NOMO-1 (cell line): ENCODE measurements at regions not wholly inside any gene's neighbourhood (a gene's known extent, or its start where the extent isn't known, plus 50 kb on each side); places are given as distances from the start of the nearest gene placed in this dataset.
"Not testable (repeated sequence)": the region's sequence is repeated elsewhere in the genome, so short reads cannot be mapped to it uniquely, and the experiment has no call there.

ENCODE experiments used
- DNase-seq, 2 experiments: peaks; one replicate each; lab custom pipeline; 2025; ENCODE audit not compliant: unreplicated experiment in 2 of 2; lab: John Stamatoyannopoulos, UW

DNA sequence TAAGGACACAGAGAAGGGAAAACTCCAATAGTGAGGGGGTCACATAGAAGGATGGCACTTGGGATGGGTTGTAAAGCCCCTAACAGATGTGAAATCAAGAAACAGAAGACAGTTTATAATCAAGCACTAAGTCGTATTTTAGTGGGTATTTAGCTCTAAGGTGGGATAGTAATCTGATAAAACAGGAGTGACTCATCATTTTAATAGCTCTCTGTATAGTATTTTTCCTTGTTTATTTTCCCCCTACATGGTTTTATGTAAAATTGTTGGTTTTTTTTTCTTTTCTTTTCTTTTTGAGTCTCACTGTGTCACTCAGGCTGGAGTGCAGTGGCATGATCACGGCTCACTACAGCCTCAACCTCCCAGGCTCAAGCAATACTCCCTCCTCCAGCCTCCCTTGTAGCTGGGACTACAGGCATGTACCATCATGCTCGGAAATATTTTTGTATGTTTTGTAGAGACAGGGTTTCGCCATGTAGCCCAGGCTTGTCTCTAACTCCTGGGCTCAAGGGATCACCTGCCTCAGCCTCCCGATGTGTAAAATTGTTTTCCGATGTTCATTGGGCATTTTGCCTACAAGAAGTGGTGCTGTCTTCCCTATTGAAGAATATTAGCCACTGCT is 142.6 kb upstream of the SERPINE2 start:
- no peak for DNase-seq

DNA sequence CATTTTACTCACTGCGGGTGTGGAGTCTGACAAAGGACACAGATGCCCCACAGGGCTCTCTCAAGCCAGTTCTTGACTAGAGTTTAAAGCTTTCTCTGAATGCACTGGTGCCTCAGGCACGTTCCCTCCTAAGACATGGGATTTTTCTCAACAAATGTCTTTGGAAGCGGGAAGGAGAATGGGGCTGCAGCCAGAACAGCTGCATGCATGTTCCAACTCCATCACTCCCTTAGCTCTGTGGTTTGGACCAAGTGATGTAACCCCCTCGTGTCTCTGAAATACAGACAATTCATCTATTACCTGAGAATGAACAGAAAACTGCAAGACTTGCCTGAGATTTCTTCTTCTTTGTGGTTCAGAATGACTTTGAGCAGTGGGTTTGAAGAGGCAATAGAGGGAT is 141.7 kb upstream of the SERPINE2 start:
- no peak for DNase-seq

- DNase-seq = no peak
These were observed 139.0 kb upstream of the SERPINE2 start for GRCh38 chr2:224178056-224178455.

DNA sequence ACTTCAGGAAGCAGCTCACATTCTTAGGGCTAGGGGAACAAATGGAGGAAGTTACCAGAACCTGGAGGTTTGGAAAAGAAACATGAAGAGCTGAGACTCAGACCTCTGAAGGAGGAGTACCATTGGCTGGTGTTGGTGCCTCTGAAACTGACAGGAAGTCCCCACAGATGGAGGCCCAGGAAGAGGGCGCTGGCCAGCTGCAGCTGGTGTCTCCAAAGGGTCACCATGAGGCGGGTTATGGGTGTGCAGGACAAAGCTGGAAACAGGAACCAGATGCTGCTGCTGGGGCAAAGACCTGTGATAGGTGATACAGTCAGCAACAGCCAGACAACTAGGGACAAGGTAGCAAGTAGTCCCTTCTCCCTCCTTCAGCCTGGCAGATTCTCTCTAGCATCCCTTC is 136.5 kb upstream of the SERPINE2 start:
- peak in 1 of 2 experiments; percentile 1 for DNase-seq

- no peak for DNase-seq
These were observed 135.9 kb upstream of the SERPINE2 start for GRCh38 chr2:224174990-224175389.

DNA sequence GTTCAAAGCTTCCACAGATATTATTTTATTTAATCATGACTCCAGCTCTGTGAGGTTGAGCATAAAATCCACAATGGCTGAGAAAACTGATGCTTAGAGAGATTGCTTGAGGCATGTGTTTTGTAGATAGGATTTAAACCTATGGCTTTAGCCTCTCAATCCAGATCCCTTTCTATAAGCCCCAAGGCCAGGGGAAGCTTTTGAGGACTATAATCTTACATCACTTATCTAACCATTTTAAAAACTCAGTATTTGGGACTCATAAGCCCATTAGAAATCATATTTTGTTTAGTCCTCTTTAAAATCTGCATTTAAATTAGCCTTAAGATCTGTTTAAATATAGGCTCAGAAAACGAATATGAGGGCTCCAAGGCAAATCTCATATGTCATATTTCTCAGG is 135.4 kb upstream of the SERPINE2 start:
- DNase-seq = no peak

DNA sequence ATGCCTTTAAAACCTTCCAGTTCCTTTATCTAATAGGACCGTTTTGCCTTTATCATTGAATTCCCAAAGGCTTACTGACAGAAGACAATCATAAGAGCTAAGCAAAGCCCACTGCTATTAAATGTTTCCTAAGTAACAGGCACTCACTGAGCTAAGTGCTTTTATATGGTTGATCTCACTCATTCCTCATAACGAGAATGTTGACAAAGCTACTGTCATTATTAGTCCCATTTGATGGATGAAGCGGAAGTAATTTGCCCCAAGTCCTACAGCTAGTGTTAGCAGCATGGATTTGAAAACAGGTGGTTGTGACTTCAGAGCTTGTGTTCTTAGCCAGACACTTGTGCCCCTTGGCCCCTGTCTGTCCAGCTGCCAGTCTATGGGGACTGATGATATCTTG is 134.8 kb upstream of the SERPINE2 start:
- DNase-seq = no peak

- DNase-seq = peak; percentile 12 to 32
These were observed 134.1 kb upstream of the SERPINE2 start for GRCh38 chr2:224173210-224173609.

- DNase-seq = no peak
These were observed 132.1 kb upstream of the SERPINE2 start for GRCh38 chr2:224171226-224171625.

GRCh38 chr2:224169847-224170246 is 130.8 kb upstream of the SERPINE2 start:
- DNase-seq = no peak

DNA sequence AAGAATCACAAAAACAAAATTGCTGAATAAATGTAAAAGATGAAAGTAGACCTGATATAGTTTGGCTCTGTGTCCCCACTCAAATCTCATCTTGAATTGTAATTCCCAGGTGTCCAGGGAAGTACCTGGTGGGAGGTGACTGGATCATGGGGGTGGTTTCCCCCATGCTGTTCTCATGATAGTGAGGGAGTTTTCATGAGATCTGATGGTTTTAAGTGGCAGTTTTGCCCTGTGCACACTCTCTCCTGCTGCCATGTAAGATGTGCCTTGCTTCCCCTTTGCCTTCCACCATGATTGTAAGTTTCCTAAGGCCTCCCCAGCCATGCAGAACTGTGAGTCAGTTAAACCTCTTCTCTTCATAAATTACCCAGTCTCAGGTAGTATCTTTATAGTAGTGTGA is 128.7 kb upstream of the SERPINE2 start:
- not testable (repeated sequence) for DNase-seq

DNA sequence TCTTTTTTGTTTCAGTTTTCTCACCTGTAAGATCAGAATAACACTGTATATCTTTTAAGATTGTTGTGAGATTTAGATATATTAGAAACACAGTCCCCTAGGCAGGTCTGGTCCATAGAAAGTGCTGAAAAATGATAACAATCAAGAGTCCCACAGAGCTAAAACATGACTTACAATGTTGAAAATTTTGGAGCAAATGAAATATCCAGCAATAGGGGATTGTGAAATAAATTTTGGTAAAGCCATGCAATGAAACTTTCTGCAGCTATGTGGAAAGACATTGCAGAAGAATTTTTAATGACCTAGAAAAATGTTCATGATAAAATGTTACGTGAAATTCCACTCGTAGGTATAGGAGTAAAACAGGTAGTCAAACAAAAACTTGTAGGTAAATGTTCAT is 127.6 kb upstream of the SERPINE2 start:
- no peak for DNase-seq

GRCh38 chr2:224165901-224166319 is 126.8 kb upstream of the SERPINE2 start:
- no peak for DNase-seq

DNA sequence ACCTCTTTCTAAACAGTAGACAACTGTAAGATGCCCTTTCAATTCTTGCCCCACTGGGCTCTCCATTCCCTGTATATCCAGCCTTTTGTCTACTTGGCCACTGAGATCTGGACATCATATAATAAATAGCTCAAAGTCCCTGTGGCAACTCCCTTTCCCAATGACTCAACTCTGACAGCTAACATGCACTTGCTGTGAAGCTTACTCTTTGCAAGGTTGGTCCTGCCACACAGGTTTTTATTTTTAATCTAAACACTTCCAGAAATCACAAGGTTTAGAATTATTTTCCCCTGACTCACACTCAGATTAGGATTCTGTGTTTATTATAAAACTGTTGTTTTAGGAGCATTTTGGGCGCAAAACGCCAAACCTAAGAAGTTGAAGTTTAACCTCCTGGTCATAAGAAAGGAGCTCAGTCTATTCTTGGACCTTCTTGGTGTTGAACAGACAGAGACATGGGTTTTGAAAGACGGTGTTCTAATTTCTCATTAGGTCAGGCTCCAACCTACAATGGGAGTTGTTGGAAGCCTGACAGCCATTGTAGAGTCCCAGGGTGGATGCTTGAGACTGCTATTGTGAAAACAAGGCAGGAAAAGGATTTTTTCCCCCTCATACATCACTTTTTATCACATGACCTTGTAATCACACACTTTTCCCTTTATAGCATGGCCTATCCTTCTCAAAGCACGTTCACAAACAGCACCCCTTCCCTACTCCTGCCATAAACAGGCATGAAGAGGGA is 124.7 kb upstream of the SERPINE2 start:
- DNase-seq = no peak

- DNase-seq = no peak
These were observed 123.0 kb upstream of the SERPINE2 start for GRCh38 chr2:224162122-224162521.

- no peak for DNase-seq
These were observed 122.6 kb upstream of the SERPINE2 start for GRCh38 chr2:224161712-224162111.

DNA sequence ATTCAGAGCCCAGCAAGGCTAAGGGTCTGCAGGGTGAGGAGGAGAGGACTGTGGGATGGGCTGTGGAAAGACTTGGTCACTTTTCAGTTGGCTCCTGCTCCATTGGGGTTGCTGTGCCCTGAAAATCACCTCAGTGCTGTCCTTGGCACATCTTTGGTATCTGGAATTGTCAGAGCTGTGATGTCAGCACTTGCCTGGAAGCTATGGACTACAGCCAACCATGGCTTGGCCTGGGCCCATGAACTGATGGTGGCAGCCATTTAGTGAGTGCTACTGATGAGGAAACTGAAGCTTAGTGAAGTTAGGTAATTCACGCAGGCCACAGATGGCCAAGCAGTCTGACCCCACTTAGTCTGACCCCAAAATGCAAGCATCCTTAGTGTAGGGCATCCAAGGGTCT is 121.8 kb upstream of the SERPINE2 start:
- DNase-seq = no peak

DNA sequence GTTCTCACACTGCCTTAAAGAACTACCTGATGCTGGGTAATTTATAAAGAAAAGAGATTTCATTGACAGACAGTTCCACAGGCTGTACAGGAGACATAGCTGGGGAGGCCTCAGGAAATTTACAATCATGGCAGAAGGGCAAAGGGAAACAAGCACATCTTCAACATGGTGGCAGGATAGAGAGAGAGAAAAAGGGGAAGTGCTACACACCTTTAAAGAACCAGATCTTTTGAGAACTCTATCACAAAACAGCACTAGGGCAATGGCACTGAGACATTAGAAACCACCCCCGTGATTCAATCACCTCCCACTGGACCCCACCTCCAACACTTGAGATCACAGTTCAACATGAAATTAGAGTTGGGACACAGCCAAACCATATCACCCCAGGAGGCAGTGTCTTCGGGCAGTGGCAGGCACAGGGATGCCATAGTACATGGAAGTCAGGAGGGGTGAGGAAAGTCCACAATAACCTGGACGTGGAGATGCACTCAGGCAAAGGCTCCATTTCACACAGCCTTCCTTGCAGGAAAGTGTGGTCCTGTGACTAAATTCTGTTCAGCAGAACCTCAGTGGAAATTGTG is 120.4 kb upstream of the SERPINE2 start:
- DNase-seq = no peak

GRCh38 chr2:224158831-224159230 is 119.7 kb upstream of the SERPINE2 start:
- no peak for DNase-seq

- no peak for DNase-seq
These were observed 119.0 kb upstream of the SERPINE2 start for GRCh38 chr2:224158061-224158460.

DNA sequence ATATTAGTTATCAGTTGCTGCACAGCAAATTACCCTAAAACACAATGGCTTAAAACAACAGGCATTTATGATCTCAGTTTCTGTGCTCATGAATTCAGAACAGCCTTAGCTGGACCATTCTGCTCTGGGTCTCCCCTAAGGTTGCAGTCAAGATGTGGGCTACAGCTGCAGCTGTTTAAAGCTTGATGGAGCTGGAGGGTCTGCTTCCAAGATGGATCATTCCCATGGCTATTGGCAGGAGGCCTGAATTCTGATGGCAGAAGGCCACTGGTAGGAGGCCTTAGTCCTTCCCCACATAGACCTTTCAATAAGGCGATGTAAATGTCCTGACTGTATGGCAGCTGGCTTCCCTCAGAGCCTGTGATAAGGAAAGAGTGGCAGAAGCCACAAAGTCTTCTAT is 118.6 kb upstream of the SERPINE2 start:
- DNase-seq = no peak

DNA sequence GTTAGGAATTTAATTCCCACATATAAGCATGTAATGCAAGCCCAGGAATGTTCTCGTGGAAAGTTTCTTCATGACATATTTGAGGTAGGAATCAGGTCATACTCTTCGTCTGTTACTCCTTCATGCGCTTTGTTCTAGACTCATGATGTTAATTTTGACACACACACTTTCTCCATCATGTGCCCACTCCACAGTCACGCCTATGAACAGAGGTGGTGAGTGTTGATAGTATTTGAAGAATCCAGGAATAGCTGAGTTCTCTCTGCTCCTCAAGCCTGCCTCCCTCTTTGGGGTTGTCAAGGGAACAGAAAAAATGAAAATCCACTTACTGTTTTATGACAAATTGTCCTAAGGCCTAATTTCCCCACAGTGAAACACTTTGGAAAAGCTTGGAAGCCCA is 117.3 kb upstream of the SERPINE2 start:
- no peak for DNase-seq
